COLO829 (cell line): ENCODE measurements at regions not wholly inside any gene's neighbourhood (a gene's known extent, or its start where the extent isn't known, plus 50 kb on each side); places are given as distances from the start of the nearest gene placed in this dataset.
"Not testable (repeated sequence)": the region's sequence is repeated elsewhere in the genome, so short reads cannot be mapped to it uniquely, and the experiment has no call there.

ENCODE experiments used
- DNase-seq: peaks from one replicate; pipeline ENCODE4 v3.0.0; 2012; ENCODE audit warnings: low spot score

DNA sequence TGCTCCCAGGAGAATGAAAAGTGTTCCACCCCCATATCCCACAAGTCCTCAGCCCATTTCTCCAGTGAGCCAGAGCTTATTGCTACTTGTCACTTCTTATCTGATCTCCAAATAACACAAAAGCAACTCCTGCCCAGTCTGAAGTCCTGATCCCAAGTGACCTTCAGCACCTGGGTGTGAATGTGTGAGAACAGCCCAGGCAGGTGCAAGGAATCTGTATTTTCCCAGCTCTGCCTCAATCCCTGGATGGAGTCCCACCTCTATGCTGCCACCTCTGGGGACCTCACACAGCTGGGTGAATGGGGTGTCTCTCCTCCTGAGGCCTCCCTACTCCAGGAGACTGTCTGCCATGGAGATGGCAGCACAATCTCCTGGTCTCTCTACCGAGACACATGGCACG lies 402.4 kb upstream of the PROX1 start:
- no peak for DNase-seq

DNA sequence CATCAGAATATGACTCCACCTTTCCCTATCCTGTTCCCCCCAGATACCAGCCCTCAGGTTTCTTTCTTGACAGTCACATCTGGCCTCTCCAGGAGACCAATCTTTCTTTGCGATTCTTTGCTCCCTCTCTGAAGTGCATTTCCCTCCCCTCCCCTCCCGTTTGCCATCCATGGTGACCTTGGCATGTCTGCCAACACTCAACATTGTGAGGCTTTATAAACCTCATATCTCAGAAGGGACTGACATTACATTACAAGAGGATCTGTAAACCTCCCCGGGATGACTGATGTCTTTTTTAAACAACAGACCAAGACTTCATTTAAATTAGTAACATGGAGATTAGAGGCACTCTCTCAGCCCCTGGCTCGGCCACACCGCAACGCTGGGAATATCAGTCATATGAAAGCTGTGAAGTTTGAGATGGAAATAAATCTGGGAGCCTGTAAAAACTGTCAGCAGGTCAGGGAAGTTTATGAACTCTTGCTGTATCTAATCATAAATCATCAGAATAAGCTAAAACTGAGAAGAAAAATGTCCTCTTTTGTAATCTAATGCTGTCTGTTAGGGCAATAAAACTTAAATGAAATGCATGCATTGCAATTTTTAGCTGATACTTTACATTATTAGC lies 401.7 kb upstream of the PROX1 start:
- no peak for DNase-seq

DNA sequence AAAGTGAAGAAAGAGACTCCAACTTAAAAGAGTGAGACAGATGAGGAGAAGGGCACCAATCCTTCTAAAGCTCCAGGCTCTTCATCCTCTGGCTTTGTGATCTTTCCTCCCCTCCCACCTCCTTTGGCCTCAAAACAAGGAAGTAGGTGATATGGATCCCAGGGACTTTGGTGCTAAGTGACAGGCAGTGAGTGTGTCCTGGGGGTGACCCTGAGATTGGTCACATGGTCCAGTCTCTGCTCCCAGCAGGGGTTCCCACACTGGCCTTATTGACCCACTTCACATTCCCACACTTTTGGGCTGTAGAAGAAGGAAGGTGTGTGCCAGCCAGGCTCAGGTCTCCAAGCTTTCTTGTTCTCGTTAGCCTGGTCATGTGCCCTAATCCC lies 401.2 kb upstream of the PROX1 start:
- DNase-seq = no peak

DNA sequence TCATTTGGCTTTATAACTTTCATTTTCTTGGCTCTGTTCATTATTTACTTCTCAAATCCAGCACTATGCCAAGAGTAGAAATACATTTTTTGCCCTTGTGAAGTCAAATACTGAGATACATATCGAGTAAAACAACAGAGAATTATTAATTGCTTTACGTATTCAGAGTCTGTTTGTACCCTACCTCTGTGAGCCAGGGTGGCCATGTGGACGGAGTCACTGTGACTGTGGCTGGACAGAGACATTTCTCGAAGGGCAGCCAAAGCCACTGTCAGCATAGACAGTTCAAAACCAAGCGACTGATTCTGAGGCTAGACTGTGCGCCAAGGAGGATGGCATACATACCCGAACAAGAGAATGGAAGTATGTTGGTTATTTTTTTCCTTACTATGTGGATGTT lies 391.0 kb upstream of the PROX1 start:
- no peak for DNase-seq

DNA sequence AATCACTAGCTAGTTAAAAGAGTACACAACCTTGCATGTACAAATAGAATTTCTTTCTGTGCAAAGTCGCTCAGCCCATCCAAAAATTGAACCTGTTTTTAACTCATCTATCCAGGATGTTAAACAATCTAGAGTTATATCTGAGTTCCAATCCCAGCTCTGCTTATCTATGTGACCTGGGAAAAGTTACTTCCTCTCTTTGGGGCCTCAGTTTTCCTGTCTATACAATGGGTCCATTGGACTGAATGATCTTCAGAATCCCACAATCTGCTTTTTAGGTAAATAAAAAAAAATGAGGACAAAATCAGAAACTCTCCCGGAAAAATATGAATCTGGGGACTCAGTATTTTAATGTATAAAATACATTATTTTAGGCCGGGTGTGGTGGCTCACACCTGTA lies 389.5 kb upstream of the PROX1 start:
- DNase-seq = no peak

DNA sequence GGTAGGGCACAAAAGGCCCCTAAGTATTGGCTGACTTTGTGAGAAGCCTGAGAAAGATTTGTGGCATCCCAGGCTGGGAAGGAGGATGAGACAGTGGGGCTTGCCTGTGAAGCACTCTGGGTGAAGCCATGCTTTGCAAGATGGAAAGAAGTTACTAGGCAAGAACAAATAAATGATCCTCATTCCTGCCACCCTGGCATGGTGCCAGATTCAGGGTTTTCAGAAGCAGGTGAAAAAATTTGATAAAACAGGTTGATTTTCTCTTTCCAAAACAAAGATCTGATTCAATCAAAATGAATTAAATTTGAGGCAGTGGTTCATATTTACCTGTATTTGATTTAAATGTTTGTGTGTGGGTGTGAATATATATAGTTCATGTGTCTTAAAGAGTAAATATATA lies 386.9 kb upstream of the PROX1 start:
- DNase-seq = no peak

DNA sequence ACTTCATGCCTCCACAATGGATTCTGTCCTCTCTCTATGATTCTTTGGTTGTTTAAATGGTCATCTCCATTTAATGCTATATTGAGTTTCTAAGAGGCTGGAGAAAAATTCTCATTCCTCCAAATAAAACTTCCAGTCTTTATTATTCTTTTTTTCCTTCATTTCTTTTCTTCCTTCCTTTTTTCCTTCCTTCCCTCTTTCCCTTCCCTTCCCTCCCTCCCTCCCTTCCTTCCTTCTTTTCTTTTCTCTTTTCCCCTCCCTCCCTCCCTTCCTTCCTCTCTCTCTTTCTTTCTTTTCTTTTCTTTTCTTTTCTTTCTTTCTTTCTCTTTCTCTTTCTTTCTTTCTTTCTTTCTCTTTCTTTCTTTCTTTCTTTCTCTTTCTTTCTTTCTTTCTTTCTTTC lies 386.1 kb upstream of the PROX1 start:
- not testable (repeated sequence) for DNase-seq

DNA sequence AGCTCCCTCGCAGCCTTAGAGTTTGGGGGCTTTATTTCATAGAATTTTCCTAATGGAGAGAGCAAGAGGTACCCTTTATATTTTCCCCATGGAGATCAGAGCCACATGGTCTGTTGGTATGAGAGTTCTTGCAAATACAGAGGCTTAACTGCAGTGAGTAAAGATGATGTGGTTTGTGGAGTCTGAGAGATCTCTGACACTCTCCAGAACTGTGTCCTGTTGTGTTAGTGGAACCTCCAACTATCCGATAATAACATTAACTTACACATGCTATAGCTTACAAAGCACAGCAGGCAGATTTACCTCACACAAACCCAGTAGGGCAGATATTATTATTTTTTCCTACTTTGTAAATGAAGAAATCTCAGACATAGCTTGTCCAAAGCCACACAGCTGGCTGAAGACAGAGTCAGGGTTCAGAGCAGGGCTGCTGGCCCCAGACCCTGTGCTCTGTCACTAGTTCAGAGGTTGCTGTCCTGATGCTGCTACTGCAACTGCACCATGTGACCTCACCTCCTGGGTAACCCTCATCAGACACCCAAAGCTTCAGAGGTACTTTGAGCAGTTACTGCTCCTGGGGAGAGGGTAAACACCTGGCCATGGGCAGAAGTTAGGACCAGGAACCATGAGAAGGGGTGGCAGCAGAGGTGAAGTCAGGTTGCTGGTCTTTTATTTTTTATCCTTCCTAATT lies 384.8 kb upstream of the PROX1 start:
- DNase-seq = no peak

DNA sequence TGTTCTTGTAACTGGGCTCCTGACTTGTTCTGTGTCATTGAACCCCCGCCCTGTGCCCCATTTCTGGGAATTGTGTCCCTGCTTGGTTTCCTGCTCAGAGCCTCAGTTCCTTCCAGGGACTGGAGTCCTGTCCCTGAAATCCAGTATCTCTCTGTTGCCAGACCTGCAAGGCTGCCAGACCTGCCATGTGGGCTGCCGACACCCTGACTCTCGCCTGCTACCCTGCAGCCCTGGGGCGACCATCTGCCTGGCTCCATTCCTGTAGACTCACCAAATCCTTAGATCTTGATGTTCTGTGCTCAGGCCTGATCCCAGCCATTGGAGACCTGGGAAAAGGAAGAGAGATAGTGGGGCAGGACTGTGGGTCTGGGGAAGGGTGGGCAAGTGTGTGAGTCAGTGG lies 383.3 kb upstream of the PROX1 start:
- no peak for DNase-seq

DNA sequence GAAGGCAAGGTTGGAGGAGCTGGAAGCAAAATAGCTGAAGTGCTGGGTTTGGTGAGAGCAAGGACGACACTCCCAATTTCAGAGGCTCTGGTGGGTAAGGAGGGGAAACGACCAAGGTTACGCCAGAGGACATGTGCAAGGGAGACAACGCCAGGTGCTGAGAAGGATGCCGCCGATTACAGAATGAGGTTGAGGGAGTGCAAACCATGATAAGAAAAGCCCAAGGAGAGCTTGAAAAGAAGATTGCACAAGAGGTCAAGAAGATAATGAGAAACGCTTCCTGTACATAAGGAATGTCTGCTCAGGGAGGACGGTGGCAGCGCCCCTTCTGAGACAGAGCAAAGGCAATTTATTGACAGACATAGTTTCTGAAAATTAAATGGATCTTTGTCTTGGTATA lies 382.0 kb upstream of the PROX1 start:
- no peak for DNase-seq

DNA sequence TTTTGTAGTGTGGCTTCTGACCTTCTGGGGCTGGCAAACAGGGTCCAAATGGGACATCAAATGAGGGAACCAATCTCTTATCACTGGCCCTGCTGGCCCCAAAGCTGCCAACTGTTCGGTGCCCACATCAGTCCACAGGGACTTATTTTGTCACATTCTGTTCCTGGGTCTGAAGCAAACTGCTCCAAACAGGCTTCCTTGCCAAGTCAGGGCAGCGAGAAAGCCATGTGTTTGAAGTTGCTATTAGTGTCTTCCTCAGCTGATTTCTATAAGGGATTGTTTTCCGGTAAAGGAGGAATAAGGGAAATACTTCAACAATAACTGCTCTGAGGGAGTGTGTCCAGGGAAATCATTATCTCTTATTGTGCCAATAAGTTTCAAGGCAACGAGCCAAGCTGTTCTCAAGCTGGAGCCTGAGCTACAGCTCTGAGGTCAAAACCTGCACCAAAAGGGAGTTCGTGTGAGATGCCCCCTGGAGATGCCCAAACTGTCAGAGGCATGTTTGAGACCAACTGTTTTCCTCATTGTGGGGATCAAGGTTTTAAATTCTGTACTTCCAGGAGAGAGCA lies 381.4 kb upstream of the PROX1 start:
- peak; percentile 56 for DNase-seq

DNA sequence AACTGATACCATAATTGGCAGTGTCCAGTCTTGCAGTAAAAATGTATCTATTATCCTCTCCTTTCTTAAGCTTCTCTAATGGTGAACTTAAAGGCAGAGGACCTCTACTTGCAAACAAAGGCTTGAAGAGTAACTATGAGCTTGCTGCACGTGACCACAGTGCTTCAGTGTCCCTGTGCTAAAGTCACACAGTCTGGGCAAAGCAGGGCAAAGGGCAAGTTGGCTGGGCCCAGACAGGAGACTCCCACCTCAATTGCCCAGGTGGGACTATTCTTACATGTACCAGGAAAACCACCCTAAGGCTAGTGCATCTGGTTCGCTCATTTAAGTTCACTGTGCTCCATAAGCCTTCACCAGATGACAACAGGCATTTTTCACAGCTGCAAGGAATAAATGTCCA lies 374.2 kb upstream of the PROX1 start:
- no peak for DNase-seq

DNA sequence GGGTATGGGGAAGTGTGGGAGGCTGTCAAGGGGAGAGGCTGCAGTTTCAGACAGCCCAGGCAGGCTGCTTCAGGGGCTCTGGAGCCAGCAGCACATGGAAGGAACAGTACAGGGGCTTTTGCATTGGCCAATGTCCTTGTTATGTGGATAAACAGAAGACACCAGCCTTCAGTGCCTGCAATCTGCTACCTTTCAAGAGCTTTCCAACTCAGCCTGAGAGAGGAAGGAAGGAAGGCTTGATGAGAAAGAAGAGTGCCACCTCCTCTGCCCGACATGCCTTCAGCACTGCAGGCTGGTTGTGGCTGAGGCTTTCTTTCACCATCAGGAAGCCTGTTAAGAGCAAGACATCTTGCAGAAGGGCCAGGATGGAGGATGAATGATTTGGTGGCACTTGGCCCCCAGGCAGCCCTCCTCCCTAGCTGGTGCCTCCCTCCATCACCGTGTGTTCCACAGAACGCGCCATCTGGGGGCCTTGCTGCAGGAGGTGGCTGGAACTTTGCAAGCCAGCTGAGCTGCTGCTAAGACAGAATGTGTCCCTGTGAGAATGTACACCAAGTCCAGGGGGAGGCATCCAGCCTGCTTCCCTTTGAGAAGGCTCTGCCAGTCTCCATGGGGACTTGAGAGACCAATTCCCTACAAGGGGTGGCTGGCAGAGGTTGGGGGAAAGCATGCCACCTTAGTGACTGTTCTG lies 372.4 kb upstream of the PROX1 start:
- no peak for DNase-seq

DNA sequence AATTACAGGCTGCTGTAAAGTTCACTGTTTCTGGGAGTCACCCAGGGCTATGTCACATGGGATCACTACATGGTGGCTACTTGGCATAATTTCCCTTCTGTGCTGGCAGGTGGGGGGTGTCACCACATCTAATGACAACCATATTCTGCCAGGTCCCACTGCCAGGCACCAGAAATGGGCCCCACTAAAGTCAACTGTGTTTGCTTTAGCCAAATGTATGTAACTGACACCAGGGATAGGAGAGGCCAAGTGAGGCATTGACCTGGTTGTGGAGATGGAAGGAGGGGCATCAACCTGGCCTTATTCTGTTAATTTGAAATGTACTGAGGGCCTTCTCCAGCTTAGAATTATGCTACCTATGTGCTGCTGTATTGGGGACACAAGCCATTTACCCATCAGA lies 370.6 kb upstream of the PROX1 start:
- DNase-seq = no peak

DNA sequence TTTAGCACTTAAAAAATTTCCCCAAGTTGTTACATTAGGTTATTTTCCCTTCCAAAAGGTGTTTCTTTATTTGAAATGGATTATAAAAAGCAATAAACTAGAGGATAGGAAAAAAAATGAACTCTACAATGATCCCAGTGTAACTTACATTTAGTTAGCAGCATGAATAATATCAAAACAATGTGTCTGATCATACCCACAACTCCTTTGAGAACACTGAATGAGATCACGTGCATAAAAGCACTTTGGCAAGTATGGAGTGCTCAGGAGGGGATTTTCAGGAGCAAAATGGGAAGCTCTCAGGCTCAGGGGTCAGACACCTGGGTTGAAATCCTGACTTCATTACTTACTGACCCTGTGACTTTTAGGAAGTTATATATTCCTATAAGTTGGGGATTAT lies 369.7 kb upstream of the PROX1 start:
- DNase-seq = peak; percentile 70

DNA sequence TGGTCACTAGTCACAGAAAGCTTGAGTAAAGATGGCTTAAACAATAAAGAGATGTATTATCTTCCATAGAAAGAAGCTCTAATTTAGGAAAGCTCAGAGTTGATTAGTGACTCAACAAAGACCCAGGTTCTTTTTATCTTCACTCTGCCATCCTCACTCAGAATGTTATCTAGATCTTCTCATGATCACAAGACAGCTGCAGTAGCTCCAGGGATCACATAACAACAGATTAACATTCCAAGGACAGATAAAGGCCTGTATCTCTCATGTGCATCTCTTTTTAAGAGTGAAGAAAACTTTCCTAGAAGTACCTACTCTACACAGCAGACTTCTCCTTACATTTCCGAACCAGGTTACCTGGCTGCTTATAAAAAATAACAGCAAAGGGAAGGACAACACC lies 368.7 kb upstream of the PROX1 start:
- DNase-seq = no peak

DNA sequence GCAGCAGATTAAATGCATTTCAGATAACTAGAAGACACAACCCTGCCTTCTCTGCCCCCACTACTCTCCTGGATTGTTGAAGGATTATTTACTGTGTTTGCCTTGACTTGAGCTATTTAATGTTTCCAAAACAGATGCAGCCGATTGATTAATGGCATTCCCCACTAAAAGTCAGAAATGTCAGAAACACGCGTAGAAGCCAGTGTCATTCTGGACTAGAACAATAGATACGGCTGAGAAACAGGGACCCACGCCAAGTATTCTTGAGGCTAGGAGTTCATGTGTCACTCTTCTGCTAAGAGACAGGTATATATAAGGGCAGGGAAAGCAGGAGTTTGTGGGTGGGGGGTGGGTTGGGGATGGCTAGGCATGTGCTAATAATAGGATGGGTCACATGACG lies 366.7 kb upstream of the PROX1 start:
- no peak for DNase-seq

DNA sequence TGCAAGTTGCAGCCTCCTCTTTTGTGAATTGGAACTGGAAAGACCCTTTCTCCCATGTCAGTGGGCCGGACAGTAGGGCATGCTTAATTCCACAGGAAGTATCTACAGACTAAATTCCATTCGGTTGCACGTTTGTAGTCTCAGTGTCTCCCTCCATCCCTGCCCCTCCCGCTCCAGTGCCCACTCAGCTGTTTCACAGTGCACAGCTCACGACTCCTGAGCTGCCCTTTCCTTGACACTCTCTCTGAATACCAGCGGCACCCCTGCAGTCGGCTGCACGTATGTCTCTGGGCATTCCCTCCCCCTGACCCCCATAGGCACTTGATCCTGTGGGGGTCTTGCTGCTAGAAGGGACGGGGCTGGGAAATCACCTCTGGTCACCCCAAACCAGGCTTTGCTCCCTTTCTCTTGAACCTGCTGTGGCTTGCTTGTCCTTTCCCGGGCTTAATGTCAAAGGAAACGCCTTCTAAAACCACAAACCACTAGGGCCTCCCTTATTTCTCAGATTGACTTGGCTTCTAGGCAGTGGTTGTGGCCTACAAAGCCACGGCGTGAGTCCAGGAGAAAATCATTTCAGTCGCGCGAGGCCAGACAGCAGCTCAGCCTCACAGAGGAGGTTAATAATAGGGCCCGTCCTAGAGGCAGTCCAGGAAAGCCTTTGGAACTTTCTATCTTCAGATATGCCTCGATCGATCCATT lies 365.3 kb upstream of the PROX1 start:
- peak; percentile 59 for DNase-seq

DNA sequence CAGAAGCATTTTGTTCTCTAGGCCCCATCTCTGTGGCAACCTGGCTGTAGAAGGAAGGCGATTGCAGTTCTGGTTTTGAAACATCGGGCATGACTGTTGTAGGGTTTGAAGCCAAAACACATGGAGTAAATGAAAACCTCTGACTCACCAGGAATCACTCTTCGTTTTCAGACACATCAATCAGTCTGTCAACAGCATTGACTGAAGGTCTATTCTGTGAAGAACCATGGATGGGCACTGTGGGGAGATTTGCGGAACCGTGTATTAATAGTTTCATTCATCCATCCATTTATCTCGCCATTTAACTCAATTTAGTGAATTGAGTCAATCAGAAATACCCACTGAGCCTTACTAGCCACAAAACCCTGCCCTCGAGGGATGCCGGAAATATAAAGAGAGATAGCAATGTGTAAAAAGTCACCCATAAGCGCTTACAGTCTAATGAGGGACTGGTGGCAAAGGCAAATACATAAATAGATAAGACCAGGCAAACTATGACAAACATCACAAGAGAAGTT lies 364.6 kb upstream of the PROX1 start:
- peak; percentile 99 for DNase-seq

DNA sequence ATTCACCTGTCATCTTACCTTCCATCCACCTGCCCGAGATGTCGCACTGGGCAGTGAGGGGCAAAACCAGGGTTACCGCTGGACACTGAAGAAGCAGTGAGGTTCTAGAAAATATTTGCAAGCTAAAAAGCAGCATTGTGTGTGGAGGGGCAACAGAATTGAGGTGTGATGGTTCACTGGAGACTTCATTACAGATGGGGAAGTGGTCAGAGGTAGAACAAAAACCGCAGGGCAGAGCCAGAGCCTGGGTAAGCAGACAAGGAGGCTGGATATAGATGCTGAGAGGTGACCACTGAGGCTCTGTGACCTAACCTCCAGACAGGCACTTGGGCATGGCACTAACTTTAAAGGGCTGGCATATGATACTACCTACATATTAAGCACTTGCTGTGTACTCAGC lies 363.9 kb upstream of the PROX1 start:
- DNase-seq = no peak

DNA sequence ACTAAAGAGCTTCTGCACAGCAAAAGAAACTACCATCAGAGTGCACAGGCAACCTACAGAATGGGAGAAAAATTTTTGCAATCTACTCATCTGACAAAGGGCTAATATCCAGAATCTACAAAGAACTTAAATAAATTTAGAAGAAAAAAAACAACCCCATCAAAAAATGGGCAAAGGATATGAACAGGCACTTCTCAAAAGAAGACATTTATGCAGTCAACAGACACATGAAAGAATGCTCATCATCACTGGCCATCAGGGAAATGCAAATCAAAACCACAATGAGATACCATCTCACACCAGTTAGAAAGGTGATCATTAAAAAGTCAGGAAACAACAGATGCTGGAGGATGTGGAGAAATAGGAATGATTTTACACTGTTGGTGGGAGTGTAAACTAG lies 351.0 kb upstream of the PROX1 start:
- DNase-seq = not testable (repeated sequence)

DNA sequence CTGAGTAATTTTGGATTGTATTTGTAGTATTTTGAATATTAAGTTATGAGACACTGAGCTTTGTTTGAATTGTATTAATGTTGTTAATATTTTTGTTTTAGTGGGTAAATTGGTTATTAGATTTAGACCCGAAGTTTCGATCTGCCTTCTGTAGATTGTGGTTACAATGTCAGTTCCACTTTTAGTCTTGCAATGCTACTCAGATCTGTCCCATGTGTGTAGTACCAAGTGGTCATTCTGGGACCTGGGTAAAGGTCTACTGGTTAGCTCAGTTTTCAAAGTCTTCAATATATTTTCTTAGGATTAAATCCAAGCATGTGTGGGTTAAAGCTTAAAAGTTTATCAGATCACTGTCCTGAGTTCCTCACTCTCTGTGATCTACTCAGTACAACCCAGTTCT lies 346.5 kb upstream of the PROX1 start:
- no peak for DNase-seq

DNA sequence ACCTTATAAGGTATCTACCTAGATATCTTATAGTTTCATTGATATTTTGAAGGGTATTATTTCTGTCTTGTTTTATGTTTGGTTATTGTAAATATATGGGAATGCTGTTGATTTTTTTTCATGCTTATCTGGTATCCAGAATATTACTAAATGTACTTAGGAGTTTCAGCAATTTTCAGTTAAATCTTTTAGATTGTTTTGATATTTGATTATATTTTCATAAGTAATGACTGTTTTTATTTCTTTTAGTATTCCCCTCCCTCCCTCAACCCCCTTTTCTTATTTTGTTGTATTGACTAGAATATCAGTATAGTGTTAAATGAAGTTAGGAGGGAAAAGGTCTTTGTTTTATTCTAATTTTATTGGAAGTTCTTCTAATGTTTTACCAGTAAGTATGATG lies 344.4 kb upstream of the PROX1 start:
- no peak for DNase-seq
